Tongue (tissue), 1 donor: ENCODE measurements at regions not wholly inside any gene's neighbourhood (a gene's known extent, or its start where the extent isn't known, plus 50 kb on each side); places are given as distances from the start of the nearest gene placed in this dataset.

ENCODE experiments used
- DNase-seq: peaks from one replicate; pipeline ENCODE4 v3.0.0-alpha.2; 2015

- no peak for DNase-seq
Measured at GRCh38 chr2:6421138-6421730, 444.5 kb downstream of the CMPK2 start.

- DNase-seq, result no peak
Measured at GRCh38 chr2:6421888-6422287, 443.8 kb downstream of the CMPK2 start.

- no peak for DNase-seq
Measured at GRCh38 chr2:6423157-6423556, 442.6 kb downstream of the CMPK2 start.

GRCh38 chr2:6423944-6424343 is 441.8 kb downstream of the CMPK2 start:
- peak; percentile 21 for DNase-seq

GRCh38 chr2:6425032-6425431 is 440.7 kb downstream of the CMPK2 start:
- DNase-seq, result no peak

GRCh38 chr2:6429210-6429986 is 436.3 kb downstream of the CMPK2 start:
- no peak for DNase-seq

- no peak for DNase-seq
Measured at GRCh38 chr2:6434438-6434837, 431.3 kb downstream of the CMPK2 start.

GRCh38 chr2:6441800-6442199 is 423.9 kb downstream of the CMPK2 start:
- DNase-seq, result no peak

- DNase-seq, result no peak
Measured at GRCh38 chr2:6442252-6442985, 423.3 kb downstream of the CMPK2 start.

- DNase-seq, result peak; percentile 17
Measured at GRCh38 chr2:6443061-6443823, 422.5 kb downstream of the CMPK2 start.

- no peak for DNase-seq
Measured at GRCh38 chr2:6444514-6444913, 421.2 kb downstream of the CMPK2 start.

- no peak for DNase-seq
Measured at GRCh38 chr2:6445156-6445555, 420.6 kb downstream of the CMPK2 start.

- no peak for DNase-seq
Measured at GRCh38 chr2:6446938-6447608, 418.6 kb downstream of the CMPK2 start.

GRCh38 chr2:6448893-6449292 is 416.8 kb downstream of the CMPK2 start:
- no peak for DNase-seq

GRCh38 chr2:6449343-6449742 is 416.4 kb downstream of the CMPK2 start:
- DNase-seq, result no peak

GRCh38 chr2:6452702-6453481 is 412.8 kb downstream of the CMPK2 start:
- DNase-seq, result no peak

- DNase-seq, result no peak
Measured at GRCh38 chr2:6454286-6454990, 411.3 kb downstream of the CMPK2 start.

- no peak for DNase-seq
Measured at GRCh38 chr2:6459138-6459537, 406.6 kb downstream of the CMPK2 start.

- DNase-seq, result no peak
Measured at GRCh38 chr2:6470518-6470917, 395.2 kb downstream of the CMPK2 start.

- DNase-seq, result no peak
Measured at GRCh38 chr2:6471419-6471818, 394.3 kb downstream of the CMPK2 start.
